Stimulated activated CD4-positive, alpha-beta T cell treated with anti-CD3 and anti-CD28 coated beads, Interleukin-2, amount 100 ng/mL, for 4 hours (primary cell): ENCODE measurements at regions not wholly inside any gene's neighbourhood (a gene's known extent, or its start where the extent isn't known, plus 50 kb on each side); places are given as distances from the start of the nearest gene placed in this dataset.

Experiments
- DNase-seq: peaks from one replicate; pipeline ENCODE4 v3.0.0-alpha.2; 2020; ENCODE audit warnings: low read depth

DNA sequence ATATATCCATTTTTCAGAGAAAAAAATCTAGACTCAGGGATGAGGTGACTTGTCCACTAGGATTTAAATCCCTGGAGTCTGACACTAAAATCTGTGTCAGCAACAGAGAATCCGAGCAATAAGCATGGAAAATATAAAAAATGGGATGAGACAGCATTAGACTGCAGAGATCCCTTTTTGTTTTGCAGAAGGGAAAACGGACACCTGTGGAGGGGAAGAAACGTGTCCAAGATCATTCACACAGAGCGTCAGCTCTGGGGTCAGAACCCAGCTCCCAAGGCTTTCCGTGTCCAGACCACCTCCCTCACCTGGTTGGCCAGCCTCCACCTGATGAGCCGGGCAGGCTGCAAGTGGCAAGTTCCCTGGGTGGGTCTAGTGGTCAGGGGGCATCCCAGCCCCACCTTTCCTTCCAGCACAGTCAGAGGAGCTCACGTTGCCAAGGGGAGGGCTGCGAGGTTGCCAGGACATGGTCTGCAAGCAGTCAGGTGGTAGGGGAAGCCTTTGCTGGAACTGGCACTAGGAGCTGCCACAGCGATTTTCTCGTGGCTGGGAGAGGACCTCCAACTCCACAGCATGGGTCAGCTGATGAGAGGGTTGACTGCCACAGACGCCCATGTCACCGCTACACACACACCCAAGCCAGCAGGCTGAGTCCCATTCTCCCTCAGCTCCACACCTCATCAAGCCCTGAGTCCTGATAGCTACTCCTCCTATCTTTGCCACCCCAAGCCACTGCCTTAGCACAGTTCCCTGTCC lies 65.9 kb upstream of the CPLX2 start:
- DNase-seq = no peak

DNA sequence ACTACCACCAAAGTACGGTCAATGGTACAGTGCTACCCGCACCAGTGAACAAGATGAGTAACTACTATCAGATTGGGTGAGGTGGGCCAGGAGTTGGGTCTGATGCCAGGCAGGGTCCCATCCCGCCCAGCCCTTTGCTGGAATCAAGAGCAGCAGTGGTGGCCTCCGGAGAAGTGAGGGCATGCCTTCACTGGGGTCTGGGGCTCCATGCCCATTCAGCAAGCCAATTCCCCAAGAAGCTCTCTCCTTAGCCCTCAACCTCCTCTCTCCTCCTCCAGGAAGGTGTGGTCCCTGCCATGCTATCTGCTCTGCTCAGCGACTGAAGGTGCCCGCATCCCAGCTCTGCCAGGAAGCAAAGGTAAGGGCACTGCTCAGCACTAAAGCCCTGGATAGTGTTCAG lies 62.7 kb upstream of the CPLX2 start:
- DNase-seq = no peak

GRCh38 chr5:175809531-175810121 lies 61.8 kb upstream of the CPLX2 start:
- DNase-seq = no peak

- DNase-seq = no peak
Measured at GRCh38 chr5:175810457-175810856, 60.9 kb upstream of the CPLX2 start.

GRCh38 chr5:175811589-175811988 lies 59.8 kb upstream of the CPLX2 start:
- no peak for DNase-seq

GRCh38 chr5:175813943-175814630 lies 57.3 kb upstream of the CPLX2 start:
- DNase-seq = no peak

- DNase-seq = no peak
Measured at GRCh38 chr5:175814691-175815090, 56.7 kb upstream of the CPLX2 start.

GRCh38 chr5:175815126-175815913 lies 56.1 kb upstream of the CPLX2 start:
- DNase-seq = no peak

DNA sequence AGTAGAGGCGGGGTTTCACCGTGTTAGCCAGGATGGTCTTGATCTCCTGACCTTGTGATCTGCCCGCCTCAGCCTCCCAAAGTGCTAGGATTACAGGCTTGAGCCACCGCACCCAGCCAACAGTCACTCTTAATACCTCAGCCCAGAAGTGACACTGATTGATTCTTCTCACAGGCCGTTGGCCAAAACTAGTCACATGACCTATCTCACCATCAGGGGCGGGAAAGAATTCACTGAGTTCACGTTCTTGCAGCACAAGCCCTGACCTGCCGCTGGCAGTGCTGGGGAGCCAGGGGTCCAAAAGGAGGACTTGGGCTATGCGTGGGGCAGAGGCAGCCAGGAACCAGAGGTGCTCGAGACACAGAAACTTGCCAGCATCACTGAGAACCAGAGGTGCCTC lies 55.0 kb upstream of the CPLX2 start:
- no peak for DNase-seq

DNA sequence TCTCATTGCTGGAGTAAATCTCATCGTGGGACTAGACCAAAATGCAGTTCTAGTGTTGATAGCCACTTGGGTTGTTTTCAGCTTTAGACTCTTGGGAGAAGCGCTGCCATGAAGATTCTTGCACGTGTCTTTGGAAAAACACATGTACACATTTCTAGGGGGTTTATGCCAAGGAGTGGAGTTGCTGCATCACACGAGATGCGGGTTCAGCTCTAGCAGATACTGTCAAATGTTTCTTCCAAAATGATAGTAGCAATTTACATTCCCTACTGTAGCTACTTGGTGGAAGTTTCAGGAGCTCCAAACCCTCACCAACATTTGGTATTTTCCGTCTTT lies 52.3 kb upstream of the CPLX2 start:
- DNase-seq = no peak

DNA sequence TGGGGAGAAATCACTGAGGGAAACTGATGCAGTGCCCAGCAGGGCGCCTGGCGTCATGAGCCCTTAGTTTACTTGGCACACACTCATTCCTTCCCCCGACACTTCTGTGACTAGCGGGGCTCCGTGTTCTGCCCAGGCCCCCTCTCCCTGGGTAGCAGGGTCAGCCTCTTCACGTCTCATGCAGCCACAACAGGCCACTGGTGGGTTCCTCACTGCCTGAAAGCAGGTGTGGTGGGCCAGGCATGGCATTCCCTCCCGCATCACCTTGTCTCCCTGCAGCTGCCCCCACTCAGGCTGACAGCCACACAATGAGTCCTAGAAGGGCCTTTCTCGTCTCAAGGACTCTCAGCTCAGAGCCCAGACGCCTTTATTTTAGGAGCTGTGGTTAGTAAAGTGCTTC lies 51.1 kb upstream of the CPLX2 start:
- no peak for DNase-seq
